Ascending aorta (tissue), 2 donors: ENCODE measurements at regions not wholly inside any gene's neighbourhood (a gene's known extent, or its start where the extent isn't known, plus 50 kb on each side); places are given as distances from the start of the nearest gene placed in this dataset.
"Not testable (repeated sequence)": the region's sequence is repeated elsewhere in the genome, so short reads cannot be mapped to it uniquely, and the experiment has no call there.

Experiments
- DNase-seq, 2 donors: peaks; one replicate each; pipeline ENCODE4 v3.0.0-alpha.2; 2019; ENCODE audit warnings: low spot score in 2 of 2
- H3K27ac ChIP-seq, 2 donors: fragments of 200-600 bp; sonication (generic); one replicate each; pipeline ENCODE4 v1.5.1; 2016 to 2017; ENCODE audit warnings: mild to moderate bottlenecking in 1 of 2
- H3K27me3 ChIP-seq: fragments of 200-600 bp; sonication (generic); one replicate; pipeline ENCODE4 v1.5.1; 2017
- H3K36me3 ChIP-seq, 2 donors: fragments of 200-600 bp; sonication (generic); one replicate each; pipeline ENCODE4 v1.5.1; 2016
- H3K4me1 ChIP-seq, 2 donors: fragments of 200-600 bp; sonication (generic); one replicate each; pipeline ENCODE4 v1.5.1; 2016 to 2017; ENCODE audit warnings: mild to moderate bottlenecking in 1 of 2
- H3K4me3 ChIP-seq, 2 donors: fragments of 200-600 bp; sonication (generic); one replicate each; pipeline ENCODE4 v1.5.1; 2016 to 2017; ENCODE audit warnings: mild to moderate bottlenecking in 1 of 2
- H3K9me3 ChIP-seq, 2 donors: fragments of 200-600 bp; sonication (generic); one replicate each; pipeline ENCODE4 v1.5.1; 2016
- CTCF ChIP-seq, 3 experiments: fragments of 200-600 bp in 2 of 3; fragments of 450-650 bp in 1 of 3; sonication (generic) in 2 of 3; IDR thresholded peaks; one replicate each; pipeline ENCODE4 v1.5.1; 2016 to 2019; ENCODE audit warnings: antibody characterized with exemption in 3 of 3, mild to moderate bottlenecking in 1 of 3, moderate library complexity in 1 of 3
- intact Hi-C: fragments of 100-400 bp; cut with DNase I; formaldehyde crosslinking; loops from one replicate; pipeline ENCODE4 v1.15.1; 2023

GRCh38 chr4:95949136-95949765 is 109.4 kb downstream of the PDHA2 start:
- Histone ChIP-seq H3K36me3 (no peaks in the 10 kb centered on the region), H3K4me1 (no peaks in the 10 kb centered on the region), H3K27ac (no peak overlapping the region), H3K4me3 (no peak overlapping the region), H3K9me3 (peaks cover 0 to 4% of the 10 kb centered on the region in 2 donors), H3K27me3 (no peaks in the 10 kb centered on the region)
- no peak for TF ChIP-seq CTCF (IDR thresholded peaks at IDR 0.05)
- no peak for DNase-seq
- intact Hi-C loops = no loop called here

- H3K27me3 ChIP-seq = no peaks in the 10 kb centered on the region
- peaks cover 0 to 4% of the 10 kb centered on the region in 2 donors for H3K9me3 ChIP-seq
- H3K27ac ChIP-seq = no peak overlapping the region
- intact Hi-C loops = no loop called here
- TF ChIP-seq CTCF (IDR thresholded peaks at IDR 0.05) = no peak
- H3K36me3 ChIP-seq = no peaks in the 10 kb centered on the region
- DNase-seq = no peak
- no peaks in the 10 kb centered on the region for H3K4me1 ChIP-seq
- H3K4me3 ChIP-seq = no peak overlapping the region
Observed at GRCh38 chr4:95949808-95950207, 109.9 kb downstream of the PDHA2 start.

GRCh38 chr4:95952538-95952937 is 112.6 kb downstream of the PDHA2 start:
- H3K4me1 ChIP-seq, H3K27me3 ChIP-seq, H3K27ac ChIP-seq, intact Hi-C loops, DNase-seq, H3K4me3 ChIP-seq, H3K9me3 ChIP-seq, H3K36me3 ChIP-seq: not testable (repeated sequence)

GRCh38 chr4:95956094-95956493 is 116.2 kb downstream of the PDHA2 start:
- no peaks in the 10 kb centered on the region for H3K36me3 ChIP-seq
- no peak overlapping the region for H3K27ac ChIP-seq
- H3K27me3 ChIP-seq = no peaks in the 10 kb centered on the region
- intact Hi-C loops = no loop called here
- H3K4me1 ChIP-seq = no peaks in the 10 kb centered on the region
- no peak for DNase-seq
- no peaks in the 10 kb centered on the region for H3K9me3 ChIP-seq
- TF ChIP-seq CTCF (IDR thresholded peaks at IDR 0.05) = no peak
- no peak overlapping the region for H3K4me3 ChIP-seq

GRCh38 chr4:95957054-95957453 is 117.2 kb downstream of the PDHA2 start:
- intact Hi-C loops = no loop called here
- no peak for DNase-seq
- TF ChIP-seq CTCF (IDR thresholded peaks at IDR 0.05) = no peak
- no peaks in the 10 kb centered on the region for H3K9me3 ChIP-seq
- H3K27me3 ChIP-seq = no peaks in the 10 kb centered on the region
- H3K36me3 ChIP-seq = no peaks in the 10 kb centered on the region
- no peaks in the 10 kb centered on the region for H3K4me1 ChIP-seq
- H3K4me3 ChIP-seq = no peak overlapping the region
- no peak overlapping the region for H3K27ac ChIP-seq

GRCh38 chr4:95957759-95958158 is 117.9 kb downstream of the PDHA2 start:
- intact Hi-C loops = no loop called here
- Histone ChIP-seq H3K9me3 (no peaks in the 10 kb centered on the region), H3K27ac (no peak overlapping the region), H3K36me3 (no peaks in the 10 kb centered on the region), H3K4me3 (no peak overlapping the region), H3K27me3 (no peaks in the 10 kb centered on the region), H3K4me1 (no peaks in the 10 kb centered on the region)
- no peak for TF ChIP-seq CTCF (IDR thresholded peaks at IDR 0.05)
- no peak for DNase-seq
